PC-9 (cell line): ENCODE measurements at regions not wholly inside any gene's neighbourhood (a gene's known extent, or its start where the extent isn't known, plus 50 kb on each side); places are given as distances from the start of the nearest gene placed in this dataset.

ENCODE experiments used
- BruUV-seq: library from RNA; stranded (reverse); fragments of 400-500 nt; replicated peaks from 2 replicates; lab custom pipeline; 2021; lab: Mats Ljungman, UMichigan
- CTCF ChIA-PET: fragments of 300-600 bp; sonication (Branson Sonifier 250); formaldehyde crosslinking; loops from one replicate; lab custom pipeline; 2022; ENCODE audit warnings: antibody characterized with exemption; lab: Charles Lee
- POLR2A ChIA-PET: fragments of 300-600 bp; sonication (Branson Sonifier 250); formaldehyde crosslinking; loops from one replicate; lab custom pipeline; 2022; ENCODE audit warnings: antibody characterized with exemption; ENCODE audit not compliant: unreplicated experiment; lab: Charles Lee
- DNase-seq, 2 experiments: peaks; one replicate each; pipeline versions ENCODE4 v3.0.0 to v3.0.0-alpha.2; 2015 to 2022; ENCODE audit warnings: mixed read lengths in 1 of 2
- H2AFZ ChIP-seq: fragments of 200-600 bp; sonication (generic); 2 replicates; pipeline ENCODE4 v1.8.1; 2017; ENCODE audit warnings: antibody characterized with exemption
- H3F3A ChIP-seq: fragments of 200-600 bp; sonication (generic); 2 replicates; pipeline ENCODE4 v1.8.1; 2017; ENCODE audit warnings: antibody characterized with exemption, mild to moderate bottlenecking, low read depth; ENCODE audit not compliant: insufficient read depth
- H3K27ac ChIP-seq: fragments of 200-600 bp; sonication (generic); 2 replicates; pipeline ENCODE4 v1.6.1; 2016; ENCODE audit warnings: mixed run types
- H3K27me3 ChIP-seq: fragments of 200-600 bp; sonication (generic); 2 replicates; pipeline ENCODE4 v1.6.1; 2016; ENCODE audit warnings: low read depth, mixed run types; ENCODE audit not compliant: insufficient read depth
- H3K36me3 ChIP-seq: fragments of 200-600 bp; sonication (generic); 2 replicates; pipeline ENCODE4 v1.6.1; 2016; ENCODE audit warnings: low read depth, mixed run types
- H3K4me1 ChIP-seq: fragments of 200-600 bp; sonication (generic); replicated peaks from 2 replicates; pipeline ENCODE4 v1.6.1; 2016; ENCODE audit warnings: mixed run types; ENCODE audit not compliant: insufficient read depth
- H3K4me2 ChIP-seq: fragments of 200-600 bp; sonication (generic); 2 replicates; pipeline ENCODE4 v1.6.1; 2017; ENCODE audit warnings: mixed run types
- H3K4me3 ChIP-seq: fragments of 200-600 bp; sonication (generic); 2 replicates; pipeline ENCODE4 v1.6.1; 2016; ENCODE audit warnings: mixed run types
- H3K79me2 ChIP-seq: fragments of 200-600 bp; sonication (generic); 2 replicates; pipeline ENCODE4 v1.6.1; 2017; ENCODE audit warnings: low read depth, mixed run types
- H3K9me2 ChIP-seq: fragments of 200-600 bp; sonication (generic); 2 replicates; pipeline ENCODE4 v1.8.1; 2017; ENCODE audit warnings: mild to moderate bottlenecking; ENCODE audit not compliant: insufficient read depth
- H3K9me3 ChIP-seq: fragments of 200-600 bp; sonication (generic); 2 replicates; pipeline ENCODE4 v1.8.1; 2016; ENCODE audit warnings: low read depth; ENCODE audit not compliant: insufficient read depth
- H4K20me1 ChIP-seq: fragments of 200-600 bp; sonication (generic); 2 replicates; pipeline ENCODE4 v1.8.1; 2017; ENCODE audit not compliant: insufficient read depth
- CTCF ChIP-seq: fragments of 200-600 bp; sonication (generic); conservative IDR thresholded peaks from 2 replicates; pipeline ENCODE4 v1.6.1; 2017; ENCODE audit warnings: mixed run types, antibody characterized with exemption, mild to moderate bottlenecking, moderate library complexity
- EZH2 ChIP-seq: fragments of 200-600 bp; sonication (generic); IDR thresholded peaks from 2 replicates; pipeline ENCODE4 v1.8.0; 2017; ENCODE audit warnings: antibody characterized with exemption, low read depth
- intact Hi-C: fragments of 100-400 bp; cut with micrococcal nuclease; formaldehyde crosslinking; loops from one replicate; pipeline ENCODE4 v1.10.0; 2022; ENCODE audit not compliant: unreplicated experiment

- Histone ChIP-seq H3K9me3 (no peaks in the 10 kb centered on the region; the same call in 1 of the 2 replicates), H3K9me2 (no peaks in the 10 kb centered on the region), H3K4me3 (no peak overlapping the region), H3K4me2 (peak overlapping the region; percentile 31), H3K27me3 (no peaks in the 10 kb centered on the region), H2AFZ (no peak overlapping the region), H3F3A (peaks cover 18% of the 10 kb centered on the region), H3K27ac (peak overlapping the region; percentile 71), H4K20me1 (no peaks in the 10 kb centered on the region), H3K79me2 (no peaks in the 10 kb centered on the region), H3K36me3 (no peaks in the 10 kb centered on the region), H3K4me1 (peaks cover 34% of the 10 kb centered on the region)
- no peak for DNase-seq
- intact Hi-C loops, result loop anchor here (5.0 kb wide), 1 partner anchor 171 kb away; no protein-coding TSS in a partner anchor
- no TSS peak for BruUV-seq
- POLR2A ChIA-PET, result interaction anchor here (0.6 kb wide), 1 partner anchor 281 kb away, joined by 6 read pairs; no protein-coding TSS in a partner anchor
- CTCF ChIA-PET, result no interaction called here
- TF ChIP-seq CTCF, result no peak
- TF ChIP-seq EZH2, result no peak
Observed at GRCh38 chr11:128343135-128343514, 244.2 kb downstream of the ETS1 start.

- H3K9me2 ChIP-seq, result no peaks in the 10 kb centered on the region
- no peaks in the 10 kb centered on the region for H3K79me2 ChIP-seq
- intact Hi-C loops, result loop anchor here (1.0 to 5.0 kb wide), 3 partner anchors 106 to 170 kb away; no protein-coding TSS in a partner anchor
- H3K4me1 ChIP-seq, result peaks cover 34% of the 10 kb centered on the region
- no peaks in the 10 kb centered on the region for H4K20me1 ChIP-seq
- H2AFZ ChIP-seq, result no peak overlapping the region
- POLR2A ChIA-PET, result interaction anchor here (0.6 kb wide), 2 partner anchors 121 to 281 kb away, joined by 4 to 6 read pairs; no protein-coding TSS in a partner anchor
- no peaks in the 10 kb centered on the region; the same call in 1 of the 2 replicates for H3K9me3 ChIP-seq
- CTCF ChIA-PET, result no interaction called here
- peak overlapping the region; percentile 46 for H3K4me2 ChIP-seq
- peak; percentile 58 to 99 for DNase-seq
- no peak overlapping the region for H3K4me3 ChIP-seq
- no peaks in the 10 kb centered on the region for H3K27me3 ChIP-seq
- peaks cover 18% of the 10 kb centered on the region for H3F3A ChIP-seq
- no peaks in the 10 kb centered on the region for H3K36me3 ChIP-seq
- BruUV-seq, result no TSS peak
- TF ChIP-seq CTCF (no peak), EZH2 (no peak)
- peak overlapping the region; percentile 71 for H3K27ac ChIP-seq
Observed at GRCh38 chr11:128342511-128343134, 244.7 kb downstream of the ETS1 start.

GRCh38 chr11:128341280-128342248 is 245.8 kb downstream of the ETS1 start:
- TF ChIP-seq CTCF (no peak), EZH2 (no peak)
- H3K27ac ChIP-seq, result peak overlapping the region; percentile 42
- intact Hi-C loops, result loop anchor here (1.0 to 5.0 kb wide), 3 partner anchors 107 to 169 kb away; no protein-coding TSS in a partner anchor
- H3K79me2 ChIP-seq, result no peaks in the 10 kb centered on the region
- H3K27me3 ChIP-seq, result no peaks in the 10 kb centered on the region
- no peak overlapping the region for H2AFZ ChIP-seq
- H3K9me2 ChIP-seq, result no peaks in the 10 kb centered on the region
- H3K4me1 ChIP-seq, result peaks cover 43% of the 10 kb centered on the region
- CTCF ChIA-PET, result interaction anchor here (0.5 kb wide), 1 partner anchor 107 kb away, joined by 3 read pairs; no protein-coding TSS in a partner anchor
- H3K9me3 ChIP-seq, result no peaks in the 10 kb centered on the region; the same call in 1 of the 2 replicates
- H3K36me3 ChIP-seq, result no peaks in the 10 kb centered on the region
- H3K4me2 ChIP-seq, result peak overlapping the region; percentile 46
- H3F3A ChIP-seq, result peaks cover 28% of the 10 kb centered on the region
- POLR2A ChIA-PET, result interaction anchor here (0.6 kb wide), 1 partner anchor 122 kb away, joined by 4 read pairs; no protein-coding TSS in a partner anchor
- DNase-seq, result no peak
- no TSS peak for BruUV-seq
- H4K20me1 ChIP-seq, result no peaks in the 10 kb centered on the region
- no peak overlapping the region for H3K4me3 ChIP-seq
